Stomach (tissue), 4 donors: ENCODE measurements at regions not wholly inside any gene's neighbourhood (a gene's known extent, or its start where the extent isn't known, plus 50 kb on each side); places are given as distances from the start of the nearest gene placed in this dataset.

Experiments
- EP300 ChIP-seq: sonication (generic); formaldehyde crosslinking; IDR thresholded peaks from one replicate; pipeline ENCODE4 v1.6.1; 2017; ENCODE audit warnings: antibody characterized with exemption
- POLR2A ChIP-seq, 4 donors: fragments of 450-650 bp; IDR thresholded peaks; one replicate each; pipeline ENCODE4 v1.6.1; 2016; ENCODE audit warnings: antibody characterized with exemption in 4 of 4, control low read depth in 2 of 4, mild to moderate bottlenecking in 1 of 4, moderate library complexity in 1 of 4
- TF ChIP-seq, protein P1 (sequence below), 7 experiments: fragments of 450-650 bp in 4 of 7; fragments of 200-600 bp in 3 of 7; sonication (generic) in 3 of 7; IDR thresholded peaks; one replicate each; pipeline ENCODE4 v1.5.1; 2016 to 2019; ENCODE audit warnings: antibody characterized with exemption in 7 of 7, control low read depth in 2 of 7, mild to moderate bottlenecking in 1 of 7

DNA sequence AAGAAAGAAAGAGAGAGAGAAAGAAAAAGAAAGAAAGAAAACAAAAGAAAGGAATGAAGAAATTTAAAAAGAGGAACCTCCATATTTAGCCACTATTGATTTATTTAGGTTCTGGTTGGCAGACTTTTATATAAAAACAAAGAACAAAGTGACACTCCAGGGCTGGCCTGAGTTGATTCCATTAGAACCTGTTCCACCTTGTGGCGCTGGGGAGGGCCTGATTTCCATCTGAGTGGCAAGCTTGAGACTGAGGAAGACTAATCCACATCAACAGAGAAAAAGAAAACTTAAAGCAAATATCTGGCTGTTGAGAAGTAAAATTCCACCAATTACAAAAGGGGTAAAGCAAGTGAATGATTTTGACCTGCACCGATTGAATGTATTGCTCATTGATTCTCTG, 345.3 kb downstream of the EN1 start:
- TF ChIP-seq, protein P1, sequence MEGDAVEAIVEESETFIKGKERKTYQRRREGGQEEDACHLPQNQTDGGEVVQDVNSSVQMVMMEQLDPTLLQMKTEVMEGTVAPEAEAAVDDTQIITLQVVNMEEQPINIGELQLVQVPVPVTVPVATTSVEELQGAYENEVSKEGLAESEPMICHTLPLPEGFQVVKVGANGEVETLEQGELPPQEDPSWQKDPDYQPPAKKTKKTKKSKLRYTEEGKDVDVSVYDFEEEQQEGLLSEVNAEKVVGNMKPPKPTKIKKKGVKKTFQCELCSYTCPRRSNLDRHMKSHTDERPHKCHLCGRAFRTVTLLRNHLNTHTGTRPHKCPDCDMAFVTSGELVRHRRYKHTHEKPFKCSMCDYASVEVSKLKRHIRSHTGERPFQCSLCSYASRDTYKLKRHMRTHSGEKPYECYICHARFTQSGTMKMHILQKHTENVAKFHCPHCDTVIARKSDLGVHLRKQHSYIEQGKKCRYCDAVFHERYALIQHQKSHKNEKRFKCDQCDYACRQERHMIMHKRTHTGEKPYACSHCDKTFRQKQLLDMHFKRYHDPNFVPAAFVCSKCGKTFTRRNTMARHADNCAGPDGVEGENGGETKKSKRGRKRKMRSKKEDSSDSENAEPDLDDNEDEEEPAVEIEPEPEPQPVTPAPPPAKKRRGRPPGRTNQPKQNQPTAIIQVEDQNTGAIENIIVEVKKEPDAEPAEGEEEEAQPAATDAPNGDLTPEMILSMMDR (IDR thresholded peaks at IDR 0.05): no peak
- TF ChIP-seq EP300 (no peak), POLR2A (IDR thresholded peaks at IDR 0.05) (no peak)
